Ascending aorta (tissue), 2 donors: ENCODE measurements at regions not wholly inside any gene's neighbourhood (a gene's known extent, or its start where the extent isn't known, plus 50 kb on each side); places are given as distances from the start of the nearest gene placed in this dataset.

Source experiments
- DNase-seq, 2 donors: peaks; one replicate each; pipeline ENCODE4 v3.0.0-alpha.2; 2019; ENCODE audit warnings: low spot score in 2 of 2
- H3K27ac ChIP-seq, 2 donors: fragments of 200-600 bp; sonication (generic); one replicate each; pipeline ENCODE4 v1.5.1; 2016 to 2017; ENCODE audit warnings: mild to moderate bottlenecking in 1 of 2
- H3K27me3 ChIP-seq: fragments of 200-600 bp; sonication (generic); one replicate; pipeline ENCODE4 v1.5.1; 2017
- H3K36me3 ChIP-seq, 2 donors: fragments of 200-600 bp; sonication (generic); one replicate each; pipeline ENCODE4 v1.5.1; 2016
- H3K4me1 ChIP-seq, 2 donors: fragments of 200-600 bp; sonication (generic); one replicate each; pipeline ENCODE4 v1.5.1; 2016 to 2017; ENCODE audit warnings: mild to moderate bottlenecking in 1 of 2
- H3K4me3 ChIP-seq, 2 donors: fragments of 200-600 bp; sonication (generic); one replicate each; pipeline ENCODE4 v1.5.1; 2016 to 2017; ENCODE audit warnings: mild to moderate bottlenecking in 1 of 2
- H3K9me3 ChIP-seq, 2 donors: fragments of 200-600 bp; sonication (generic); one replicate each; pipeline ENCODE4 v1.5.1; 2016
- intact Hi-C: fragments of 100-400 bp; cut with DNase I; formaldehyde crosslinking; loops from one replicate; pipeline ENCODE4 v1.15.1; 2023
- TF ChIP-seq, protein P1 (sequence below), 3 experiments: fragments of 200-600 bp in 2 of 3; fragments of 450-650 bp in 1 of 3; sonication (generic) in 2 of 3; IDR thresholded peaks; one replicate each; pipeline ENCODE4 v1.5.1; 2016 to 2019; ENCODE audit warnings: antibody characterized with exemption in 3 of 3, mild to moderate bottlenecking in 1 of 3, moderate library complexity in 1 of 3

DNA sequence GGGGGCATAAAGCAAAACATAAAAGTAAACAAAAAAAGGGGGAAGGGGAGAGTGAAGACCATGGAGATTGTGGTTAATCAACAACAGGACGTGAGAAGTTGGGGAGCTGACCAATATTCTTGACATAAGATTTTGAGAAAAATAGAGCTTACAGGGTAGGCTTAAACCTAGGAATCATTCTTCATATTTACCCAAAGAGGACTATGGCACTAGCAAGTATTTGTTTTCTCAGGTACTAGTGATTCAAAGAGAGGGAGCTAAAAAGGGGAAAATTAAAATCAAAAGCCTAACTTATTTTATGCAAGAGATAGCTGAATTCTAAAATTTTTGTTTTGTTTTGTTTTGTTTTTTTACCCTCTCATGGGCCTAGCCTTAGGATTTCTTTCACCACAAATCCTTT is 427.5 kb downstream of the PIK3R1 start:
- no peak for DNase-seq
- no peaks in the 10 kb centered on the region for H3K9me3 ChIP-seq
- H3K4me3 ChIP-seq: no peak overlapping the region
- H3K27me3 ChIP-seq: no peaks in the 10 kb centered on the region
- intact Hi-C loops: no loop called here
- H3K27ac ChIP-seq: no peak overlapping the region
- H3K36me3 ChIP-seq: no peaks in the 10 kb centered on the region
- H3K4me1 ChIP-seq: no peaks in the 10 kb centered on the region
- TF ChIP-seq, protein P1, sequence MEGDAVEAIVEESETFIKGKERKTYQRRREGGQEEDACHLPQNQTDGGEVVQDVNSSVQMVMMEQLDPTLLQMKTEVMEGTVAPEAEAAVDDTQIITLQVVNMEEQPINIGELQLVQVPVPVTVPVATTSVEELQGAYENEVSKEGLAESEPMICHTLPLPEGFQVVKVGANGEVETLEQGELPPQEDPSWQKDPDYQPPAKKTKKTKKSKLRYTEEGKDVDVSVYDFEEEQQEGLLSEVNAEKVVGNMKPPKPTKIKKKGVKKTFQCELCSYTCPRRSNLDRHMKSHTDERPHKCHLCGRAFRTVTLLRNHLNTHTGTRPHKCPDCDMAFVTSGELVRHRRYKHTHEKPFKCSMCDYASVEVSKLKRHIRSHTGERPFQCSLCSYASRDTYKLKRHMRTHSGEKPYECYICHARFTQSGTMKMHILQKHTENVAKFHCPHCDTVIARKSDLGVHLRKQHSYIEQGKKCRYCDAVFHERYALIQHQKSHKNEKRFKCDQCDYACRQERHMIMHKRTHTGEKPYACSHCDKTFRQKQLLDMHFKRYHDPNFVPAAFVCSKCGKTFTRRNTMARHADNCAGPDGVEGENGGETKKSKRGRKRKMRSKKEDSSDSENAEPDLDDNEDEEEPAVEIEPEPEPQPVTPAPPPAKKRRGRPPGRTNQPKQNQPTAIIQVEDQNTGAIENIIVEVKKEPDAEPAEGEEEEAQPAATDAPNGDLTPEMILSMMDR (IDR thresholded peaks at IDR 0.05): no peak

DNA sequence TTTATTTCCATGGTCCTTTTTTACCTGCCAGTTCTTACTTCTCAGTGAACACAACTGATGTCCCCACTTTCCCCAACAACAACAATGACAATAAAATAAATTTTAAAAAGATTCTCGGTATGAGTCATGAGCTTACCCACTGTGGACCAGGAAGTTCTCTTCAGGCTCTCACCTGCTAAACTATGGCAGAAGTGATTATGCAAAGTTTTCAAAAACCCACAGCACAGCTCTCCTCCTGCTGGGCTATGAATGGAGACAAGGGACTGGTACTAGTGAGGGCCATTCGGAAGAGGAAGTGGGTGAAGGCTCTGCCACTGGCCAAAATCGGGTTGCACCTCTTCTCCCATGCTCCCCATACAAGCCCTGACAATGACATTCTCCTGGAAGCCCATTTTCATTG is 429.4 kb downstream of the PIK3R1 start:
- H3K36me3 ChIP-seq: no peaks in the 10 kb centered on the region
- no peaks in the 10 kb centered on the region for H3K9me3 ChIP-seq
- H3K27me3 ChIP-seq: no peaks in the 10 kb centered on the region
- H3K4me3 ChIP-seq: no peak overlapping the region
- no peaks in the 10 kb centered on the region for H3K4me1 ChIP-seq
- DNase-seq: no peak
- TF ChIP-seq, protein P1 (IDR thresholded peaks at IDR 0.05): no peak
- no peak overlapping the region for H3K27ac ChIP-seq
- intact Hi-C loops: no loop called here

DNA sequence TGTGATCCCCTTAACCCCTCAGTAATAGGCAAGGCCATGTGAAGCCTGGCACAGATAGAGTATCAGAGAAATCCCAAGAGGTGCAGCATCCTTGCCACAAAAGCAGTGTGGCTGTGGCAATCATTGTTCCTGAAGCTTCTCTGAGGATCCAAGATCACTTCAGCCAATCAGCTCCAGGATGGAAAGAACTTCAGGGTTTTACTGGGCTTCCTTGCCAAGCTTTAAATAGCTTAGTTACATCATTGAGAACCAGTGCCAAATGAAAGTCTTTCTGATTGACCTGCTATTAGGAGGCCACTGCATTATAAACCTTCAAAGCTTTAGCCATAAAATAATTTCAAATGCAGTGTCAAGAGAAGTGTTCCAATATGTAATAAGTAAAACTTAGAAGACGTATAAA is 430.6 kb downstream of the PIK3R1 start:
- DNase-seq: no peak
- H3K27ac ChIP-seq: no peak overlapping the region
- H3K4me1 ChIP-seq: no peaks in the 10 kb centered on the region
- no peaks in the 10 kb centered on the region for H3K27me3 ChIP-seq
- TF ChIP-seq, protein P1 (IDR thresholded peaks at IDR 0.05): no peak
- intact Hi-C loops: no loop called here
- H3K36me3 ChIP-seq: no peaks in the 10 kb centered on the region
- no peak overlapping the region for H3K4me3 ChIP-seq
- no peaks in the 10 kb centered on the region for H3K9me3 ChIP-seq

DNA sequence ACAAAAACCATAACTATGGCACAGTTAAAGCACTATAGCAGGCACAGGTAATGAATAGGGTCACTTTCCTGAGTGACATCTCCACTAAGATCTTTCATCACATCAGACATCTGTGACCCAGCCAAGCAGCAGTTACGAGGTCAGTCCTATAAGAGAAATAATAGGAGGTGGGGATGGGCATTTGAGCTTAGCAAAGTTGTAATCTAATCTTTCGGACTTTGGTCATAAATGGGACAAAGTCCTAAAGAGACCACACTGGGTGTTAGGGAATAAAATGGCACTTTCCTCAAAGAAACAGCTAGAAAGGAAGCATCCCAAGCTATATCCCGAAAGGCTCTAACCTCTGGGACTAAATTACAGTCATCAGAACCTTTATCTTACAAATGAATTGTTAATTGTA is 432.2 kb downstream of the PIK3R1 start:
- Histone ChIP-seq H3K27me3 (no peaks in the 10 kb centered on the region), H3K36me3 (no peaks in the 10 kb centered on the region), H3K9me3 (no peaks in the 10 kb centered on the region), H3K4me3 (no peak overlapping the region), H3K27ac (no peak overlapping the region), H3K4me1 (peaks cover 0 to 3% of the 10 kb centered on the region in 2 donors)
- TF ChIP-seq, protein P1 (IDR thresholded peaks at IDR 0.05): no peak
- DNase-seq: no peak
- intact Hi-C loops: no loop called here

DNA sequence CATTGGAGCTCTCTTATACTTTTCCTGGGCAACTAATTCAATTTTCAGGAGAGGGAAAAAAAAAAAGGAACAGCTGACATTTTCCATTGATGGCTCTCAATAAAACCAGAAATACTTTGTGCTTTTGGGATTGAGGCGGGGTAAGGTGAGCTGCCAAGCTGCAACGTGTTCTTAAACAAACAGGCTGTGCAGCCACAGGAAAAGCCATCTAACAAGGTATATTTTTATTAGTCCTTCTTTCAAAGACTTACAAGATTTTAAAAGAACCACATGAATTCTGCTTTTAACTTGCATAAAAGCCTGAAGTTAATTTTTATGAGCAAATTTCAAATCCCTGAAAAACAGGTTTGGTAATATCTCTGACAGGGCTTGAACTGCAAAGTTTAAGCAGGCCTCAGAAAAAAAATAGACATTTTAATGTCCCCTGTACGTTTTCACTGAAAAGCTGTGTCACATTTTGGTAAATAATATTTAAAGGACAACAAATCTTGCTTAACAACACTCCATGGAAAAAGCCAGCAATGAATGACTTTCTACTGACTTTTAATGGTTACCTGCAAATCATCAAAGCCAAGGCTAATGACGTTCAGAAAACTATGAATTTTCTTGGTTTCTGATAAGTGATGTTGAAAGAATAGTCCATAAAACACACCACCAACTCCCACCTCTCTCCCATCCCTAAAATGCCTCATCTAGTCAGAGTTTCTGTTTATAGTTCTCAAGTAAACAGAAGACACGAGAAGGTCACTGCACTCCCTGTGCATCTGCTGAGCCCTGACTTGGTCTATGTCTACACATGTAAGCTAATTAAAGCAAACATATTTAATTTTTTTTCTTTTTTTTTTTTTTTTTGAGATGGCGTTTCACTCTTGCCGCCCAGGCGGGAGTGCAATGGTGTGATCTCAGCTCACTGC is 433.6 kb downstream of the PIK3R1 start:
- intact Hi-C loops: no loop called here
- TF ChIP-seq, protein P1 (IDR thresholded peaks at IDR 0.05): no peak
- Histone ChIP-seq H3K27ac (no peak overlapping the region), H3K4me1 (peaks cover 0 to 6% of the 10 kb centered on the region in 2 donors), H3K4me3 (no peak overlapping the region), H3K27me3 (no peaks in the 10 kb centered on the region), H3K36me3 (no peaks in the 10 kb centered on the region), H3K9me3 (no peaks in the 10 kb centered on the region)
- DNase-seq: no peak
